SK-N-SH treated with all-trans-retinoic acid at 6 μM for 48 hours (cell line): ENCODE measurements at regions not wholly inside any gene's neighbourhood (a gene's known extent, or its start where the extent isn't known, plus 50 kb on each side); places are given as distances from the start of the nearest gene placed in this dataset.

Experiments
- ARNTL ChIP-seq: fragments of 450-650 bp; formaldehyde crosslinking; IDR thresholded peaks from 2 replicates; pipeline ENCODE4 v1.5.0; 2020; ENCODE audit warnings: low read depth, mild to moderate bottlenecking, moderate library complexity, borderline replicate concordance
- CREB5 ChIP-seq: fragments of 250-450 bp; sonication (Bioruptor Pico); IDR thresholded peaks from 2 replicates; pipeline ENCODE4 v1.5.1; 2020; ENCODE audit warnings: low read depth, mild to moderate bottlenecking, moderate library complexity
- CSDC2 ChIP-seq: fragments of 250-450 bp; sonication (Bioruptor Pico); IDR thresholded peaks from 2 replicates; pipeline ENCODE4 v1.5.0; 2020; ENCODE audit warnings: mild to moderate bottlenecking, moderate library complexity
- GLIS3 ChIP-seq: fragments of 250-450 bp; sonication (Bioruptor Pico); IDR thresholded peaks from 2 replicates; pipeline ENCODE4 v1.5.0; 2020; ENCODE audit warnings: mild to moderate bottlenecking, moderate library complexity
- POU6F1 ChIP-seq: fragments of 250-450 bp; sonication (Bioruptor Pico); IDR thresholded peaks from 2 replicates; pipeline ENCODE4 v1.8.0; 2021; ENCODE audit warnings: low read depth, mild to moderate bottlenecking, moderate library complexity, borderline replicate concordance
- PPARA ChIP-seq: fragments of 250-450 bp; sonication (Bioruptor Pico); IDR thresholded peaks from 2 replicates; pipeline ENCODE4 v1.5.0; 2020; ENCODE audit warnings: mild to moderate bottlenecking, borderline replicate concordance
- RARB ChIP-seq: fragments of 250-450 bp; sonication (Bioruptor Pico); IDR thresholded peaks from 2 replicates; pipeline ENCODE4 v1.8.0; 2021; ENCODE audit warnings: mild to moderate bottlenecking, moderate library complexity
- TOX ChIP-seq: fragments of 250-450 bp; sonication (Bioruptor Pico); IDR thresholded peaks from 2 replicates; pipeline ENCODE4 v1.8.0; 2021; ENCODE audit warnings: mild to moderate bottlenecking, moderate library complexity, borderline replicate concordance
- ZC3H10 ChIP-seq: fragments of 250-450 bp; sonication (Bioruptor Pico); IDR thresholded peaks from 2 replicates; pipeline ENCODE4 v1.5.1; 2021; ENCODE audit warnings: mild to moderate bottlenecking, moderate library complexity
- ZFP3 ChIP-seq: fragments of 250-450 bp; sonication (Bioruptor Pico); IDR thresholded peaks from 2 replicates; pipeline ENCODE4 v1.5.0; 2020; ENCODE audit warnings: mild to moderate bottlenecking, moderate library complexity
- ZFP30 ChIP-seq: fragments of 450-650 bp; formaldehyde crosslinking; IDR thresholded peaks from 2 replicates; pipeline ENCODE4 v1.5.0; 2022; ENCODE audit warnings: mild to moderate bottlenecking, moderate library complexity
- ZNF8 ChIP-seq: fragments of 450-650 bp; formaldehyde crosslinking; IDR thresholded peaks from 2 replicates; pipeline ENCODE4 v1.5.0; 2020; ENCODE audit warnings: mild to moderate bottlenecking, moderate library complexity
- TF ChIP-seq, protein P1 (sequence below): fragments of 250-450 bp; sonication (Bioruptor Pico); IDR thresholded peaks from 2 replicates; pipeline ENCODE4 v1.8.0; 2020; ENCODE audit warnings: mild to moderate bottlenecking, moderate library complexity, borderline replicate concordance
- TF ChIP-seq, protein P2 (sequence below): fragments of 250-450 bp; sonication (Bioruptor Pico); IDR thresholded peaks from 2 replicates; pipeline ENCODE4 v1.5.1; 2021; ENCODE audit warnings: mild to moderate bottlenecking, moderate library complexity

GRCh38 chr12:125244338-125244737, 179.1 kb downstream of the AACS start:
- TF ChIP-seq ZNF8 (CRISPR knock-in tag): no peak
- TF ChIP-seq ARNTL (CRISPR knock-in tag): no peak
- TF ChIP-seq POU6F1 (CRISPR knock-in tag): no peak
- no peak for TF ChIP-seq ZFP3
- TF ChIP-seq PPARA: no peak
- TF ChIP-seq, protein P1, sequence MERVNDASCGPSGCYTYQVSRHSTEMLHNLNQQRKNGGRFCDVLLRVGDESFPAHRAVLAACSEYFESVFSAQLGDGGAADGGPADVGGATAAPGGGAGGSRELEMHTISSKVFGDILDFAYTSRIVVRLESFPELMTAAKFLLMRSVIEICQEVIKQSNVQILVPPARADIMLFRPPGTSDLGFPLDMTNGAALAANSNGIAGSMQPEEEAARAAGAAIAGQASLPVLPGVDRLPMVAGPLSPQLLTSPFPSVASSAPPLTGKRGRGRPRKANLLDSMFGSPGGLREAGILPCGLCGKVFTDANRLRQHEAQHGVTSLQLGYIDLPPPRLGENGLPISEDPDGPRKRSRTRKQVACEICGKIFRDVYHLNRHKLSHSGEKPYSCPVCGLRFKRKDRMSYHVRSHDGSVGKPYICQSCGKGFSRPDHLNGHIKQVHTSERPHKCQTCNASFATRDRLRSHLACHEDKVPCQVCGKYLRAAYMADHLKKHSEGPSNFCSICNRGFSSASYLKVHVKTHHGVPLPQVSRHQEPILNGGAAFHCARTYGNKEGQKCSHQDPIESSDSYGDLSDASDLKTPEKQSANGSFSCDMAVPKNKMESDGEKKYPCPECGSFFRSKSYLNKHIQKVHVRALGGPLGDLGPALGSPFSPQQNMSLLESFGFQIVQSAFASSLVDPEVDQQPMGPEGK (CRISPR knock-in tag): no peak
- no peak for TF ChIP-seq GLIS3
- no peak for TF ChIP-seq CREB5 (CRISPR knock-in tag)
- TF ChIP-seq CSDC2 (CRISPR knock-in tag): no peak
- TF ChIP-seq, protein P2, sequence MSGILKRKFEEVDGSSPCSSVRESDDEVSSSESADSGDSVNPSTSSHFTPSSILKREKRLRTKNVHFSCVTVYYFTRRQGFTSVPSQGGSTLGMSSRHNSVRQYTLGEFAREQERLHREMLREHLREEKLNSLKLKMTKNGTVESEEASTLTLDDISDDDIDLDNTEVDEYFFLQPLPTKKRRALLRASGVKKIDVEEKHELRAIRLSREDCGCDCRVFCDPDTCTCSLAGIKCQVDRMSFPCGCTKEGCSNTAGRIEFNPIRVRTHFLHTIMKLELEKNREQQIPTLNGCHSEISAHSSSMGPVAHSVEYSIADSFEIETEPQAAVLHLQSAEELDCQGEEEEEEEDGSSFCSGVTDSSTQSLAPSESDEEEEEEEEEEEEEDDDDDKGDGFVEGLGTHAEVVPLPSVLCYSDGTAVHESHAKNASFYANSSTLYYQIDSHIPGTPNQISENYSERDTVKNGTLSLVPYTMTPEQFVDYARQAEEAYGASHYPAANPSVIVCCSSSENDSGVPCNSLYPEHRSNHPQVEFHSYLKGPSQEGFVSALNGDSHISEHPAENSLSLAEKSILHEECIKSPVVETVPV (CRISPR knock-in tag): no peak
- TF ChIP-seq TOX (CRISPR knock-in tag): no peak
- TF ChIP-seq RARB (CRISPR knock-in tag): no peak
- no peak for TF ChIP-seq ZFP30 (CRISPR knock-in tag)
- TF ChIP-seq ZC3H10 (CRISPR knock-in tag): no peak
